Hepatocyte (in vitro differentiated cells): ENCODE measurements at regions not wholly inside any gene's neighbourhood (a gene's known extent, or its start where the extent isn't known, plus 50 kb on each side); places are given as distances from the start of the nearest gene placed in this dataset.

Experiments
- CTCF ChIP-seq: fragments of 200-600 bp; sonication (generic); IDR thresholded peaks from 2 replicates; pipeline ENCODE4 v1.5.1; 2016; ENCODE audit warnings: antibody characterized with exemption, mild to moderate bottlenecking; ENCODE audit not compliant: poor library complexity
- EZH2 ChIP-seq: fragments of 200-600 bp; sonication (generic); IDR thresholded peaks from 2 replicates; pipeline ENCODE4 v1.6.1; 2016; ENCODE audit warnings: antibody characterized with exemption, mild to moderate bottlenecking, borderline replicate concordance
- EZH2phosphoT487 ChIP-seq: fragments of 200-600 bp; sonication (generic); IDR thresholded peaks from one replicate; pipeline ENCODE4 v1.6.1; 2018; ENCODE audit warnings: antibody characterized with exemption, mild to moderate bottlenecking, low read depth, moderate library complexity; ENCODE audit not compliant: unreplicated experiment, severe bottlenecking

- no peak for TF ChIP-seq CTCF
- TF ChIP-seq EZH2phosphoT487 = no peak
- no peak for TF ChIP-seq EZH2
Measured at GRCh38 chr18:5667356-5667755, 123.6 kb upstream of the EPB41L3 start.
